Neutrophil (primary cell): ENCODE measurements at regions not wholly inside any gene's neighbourhood (a gene's known extent, or its start where the extent isn't known, plus 50 kb on each side); places are given as distances from the start of the nearest gene placed in this dataset.

Experiments used
- H3K27ac ChIP-seq: fragments of 200-600 bp; sonication (generic); 2 replicates; pipeline ENCODE4 v1.5.1; 2016; ENCODE audit warnings: mild to moderate bottlenecking, moderate library complexity
- H3K27me3 ChIP-seq: fragments of 200-600 bp; sonication (generic); 2 replicates; pipeline ENCODE4 v1.6.0; 2016; ENCODE audit warnings: mild to moderate bottlenecking
- H3K36me3 ChIP-seq: fragments of 200-600 bp; sonication (generic); 2 replicates; pipeline ENCODE4 v1.5.1; 2017
- H3K4me1 ChIP-seq, 2 experiments: fragments of 200-600 bp in 1 of 2; sonication (generic) in 1 of 2; 1 replicate in 1 of 2; 2 replicates in 1 of 2; pipeline versions ENCODE4 v1.5.1 to v1.6.1; 2013 to 2016; ENCODE audit warnings: low read depth in 1 of 2, low read length in 1 of 2, mild to moderate bottlenecking in 1 of 2, moderate library complexity in 1 of 2; ENCODE audit not compliant: control insufficient read depth in 1 of 2, insufficient read depth in 1 of 2
- H3K4me3 ChIP-seq, 2 experiments: fragments of 200-600 bp in 1 of 2; sonication (generic) in 1 of 2; 1 replicate in 1 of 2; 2 replicates in 1 of 2; pipeline ENCODE4 v1.5.1; 2013 to 2016; ENCODE audit warnings: low read depth in 1 of 2, low read length in 1 of 2, mild to moderate bottlenecking in 1 of 2, moderate library complexity in 1 of 2
- H3K9me3 ChIP-seq: fragments of 200-600 bp; sonication (generic); 2 replicates; pipeline ENCODE4 v1.5.1; 2016
- CTCF ChIP-seq: fragments of 200-600 bp; sonication (generic); IDR thresholded peaks from 2 replicates; pipeline ENCODE4 v1.5.1; 2016; ENCODE audit warnings: antibody characterized with exemption

- no peak for TF ChIP-seq CTCF
- no peak overlapping the region for H3K4me3 ChIP-seq
- no peak overlapping the region for H3K27ac ChIP-seq
- H3K27me3 ChIP-seq = no peaks in the 10 kb centered on the region
- peaks cover 7 to 16% of the 10 kb centered on the region in 2 experiments for H3K4me1 ChIP-seq
- H3K9me3 ChIP-seq = no peaks in the 10 kb centered on the region
- H3K36me3 ChIP-seq = no peaks in the 10 kb centered on the region
These were observed 94.3 kb downstream of the AREG start for GRCh38 chr4:74539044-74539790.

GRCh38 chr4:74540193-74540592, 95.3 kb downstream of the AREG start:
- H3K36me3 ChIP-seq = no peaks in the 10 kb centered on the region
- H3K4me1 ChIP-seq = peaks cover 7 to 16% of the 10 kb centered on the region in 2 experiments
- no peaks in the 10 kb centered on the region for H3K9me3 ChIP-seq
- H3K27ac ChIP-seq = no peak overlapping the region
- no peaks in the 10 kb centered on the region for H3K27me3 ChIP-seq
- no peak overlapping the region for H3K4me3 ChIP-seq
- TF ChIP-seq CTCF = no peak

- Histone ChIP-seq H3K9me3 (no peaks in the 10 kb centered on the region), H3K4me1 (peaks cover 7 to 16% of the 10 kb centered on the region in 2 experiments), H3K27me3 (no peaks in the 10 kb centered on the region), H3K27ac (no peak overlapping the region), H3K4me3 (no peak overlapping the region), H3K36me3 (no peaks in the 10 kb centered on the region)
- no peak for TF ChIP-seq CTCF
These were observed 96.7 kb downstream of the AREG start for GRCh38 chr4:74541667-74542066.

GRCh38 chr4:74543231-74543781, 98.4 kb downstream of the AREG start:
- H3K4me3 ChIP-seq = no peak overlapping the region
- H3K36me3 ChIP-seq = no peaks in the 10 kb centered on the region
- TF ChIP-seq CTCF = no peak
- H3K4me1 ChIP-seq = peaks cover 7 to 12% of the 10 kb centered on the region in 2 experiments
- H3K27ac ChIP-seq = no peak overlapping the region
- no peaks in the 10 kb centered on the region for H3K9me3 ChIP-seq
- no peaks in the 10 kb centered on the region for H3K27me3 ChIP-seq

- Histone ChIP-seq H3K9me3 (no peaks in the 10 kb centered on the region), H3K4me3 (no peak overlapping the region), H3K4me1 (peaks cover 7 to 12% of the 10 kb centered on the region in 2 experiments), H3K27ac (no peak overlapping the region), H3K36me3 (no peaks in the 10 kb centered on the region), H3K27me3 (no peaks in the 10 kb centered on the region)
- no peak for TF ChIP-seq CTCF
These were observed 99.0 kb downstream of the AREG start for GRCh38 chr4:74543983-74544382.
